Liver (tissue), 3 donors: ENCODE measurements at regions not wholly inside any gene's neighbourhood (a gene's known extent, or its start where the extent isn't known, plus 50 kb on each side); places are given as distances from the start of the nearest gene placed in this dataset.

Experiments used
- RAD21 ChIP-seq, 2 donors: IDR thresholded peaks; 2 replicates each; pipeline ENCODE4 v1.6.1; 2016; ENCODE audit warnings: antibody characterized with exemption in 2 of 2, mild to moderate bottlenecking in 2 of 2
- TF ChIP-seq, protein P1 (sequence below): fragments of 150-350 bp; IDR thresholded peaks from 2 replicates; pipeline ENCODE4 v1.5.1; 2017; ENCODE audit warnings: improper control_type of control experiment, low read depth, low read length; ENCODE audit not compliant: missing input control
- donor health status: healthy.
- donor health status: healthy.

DNA sequence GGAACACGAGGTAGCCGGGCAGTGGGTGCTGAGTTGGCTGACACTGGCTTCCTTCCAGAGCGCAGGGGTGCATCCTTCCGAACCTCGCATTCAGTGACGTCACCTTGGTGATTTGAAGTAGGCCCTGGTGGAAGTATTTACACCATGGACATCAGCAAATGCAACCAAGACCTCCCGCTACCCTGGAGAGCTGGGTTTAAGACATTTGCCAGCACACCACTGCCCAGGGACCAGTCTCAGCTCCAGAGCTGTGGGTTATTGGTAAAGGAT, 106.4 kb upstream of the GPR26 start:
- TF ChIP-seq, protein P1, sequence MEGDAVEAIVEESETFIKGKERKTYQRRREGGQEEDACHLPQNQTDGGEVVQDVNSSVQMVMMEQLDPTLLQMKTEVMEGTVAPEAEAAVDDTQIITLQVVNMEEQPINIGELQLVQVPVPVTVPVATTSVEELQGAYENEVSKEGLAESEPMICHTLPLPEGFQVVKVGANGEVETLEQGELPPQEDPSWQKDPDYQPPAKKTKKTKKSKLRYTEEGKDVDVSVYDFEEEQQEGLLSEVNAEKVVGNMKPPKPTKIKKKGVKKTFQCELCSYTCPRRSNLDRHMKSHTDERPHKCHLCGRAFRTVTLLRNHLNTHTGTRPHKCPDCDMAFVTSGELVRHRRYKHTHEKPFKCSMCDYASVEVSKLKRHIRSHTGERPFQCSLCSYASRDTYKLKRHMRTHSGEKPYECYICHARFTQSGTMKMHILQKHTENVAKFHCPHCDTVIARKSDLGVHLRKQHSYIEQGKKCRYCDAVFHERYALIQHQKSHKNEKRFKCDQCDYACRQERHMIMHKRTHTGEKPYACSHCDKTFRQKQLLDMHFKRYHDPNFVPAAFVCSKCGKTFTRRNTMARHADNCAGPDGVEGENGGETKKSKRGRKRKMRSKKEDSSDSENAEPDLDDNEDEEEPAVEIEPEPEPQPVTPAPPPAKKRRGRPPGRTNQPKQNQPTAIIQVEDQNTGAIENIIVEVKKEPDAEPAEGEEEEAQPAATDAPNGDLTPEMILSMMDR, result no peak
- TF ChIP-seq RAD21 (IDR thresholded peaks at IDR 0.05), result no peak
